HG02973 (cell line): ENCODE measurements at regions not wholly inside any gene's neighbourhood (a gene's known extent, or its start where the extent isn't known, plus 50 kb on each side); places are given as distances from the start of the nearest gene placed in this dataset.

Source experiments
- ATAC-seq: cut with Tn5 transposase; IDR thresholded peaks from one replicate; pipeline ENCODE4 v1.9.1; 2021; ENCODE audit warnings: moderate library complexity; ENCODE audit not compliant: unreplicated experiment

GRCh38 chr15:96253006-96253747, 77.3 kb upstream of the NR2F2 start:
- ATAC-seq, result no peak

GRCh38 chr15:96254173-96254572, 76.3 kb upstream of the NR2F2 start:
- no peak for ATAC-seq

- no peak for ATAC-seq
Measured at GRCh38 chr15:96255599-96255998, 74.9 kb upstream of the NR2F2 start.

- peak; percentile 88 for ATAC-seq
Measured at GRCh38 chr15:96261575-96262034, 68.9 kb upstream of the NR2F2 start.

GRCh38 chr15:96262097-96262496, 68.4 kb upstream of the NR2F2 start:
- ATAC-seq, result no peak

- no peak for ATAC-seq
Measured at GRCh38 chr15:96262549-96263489, 67.7 kb upstream of the NR2F2 start.

- no peak for ATAC-seq
Measured at GRCh38 chr15:96264351-96264798, 66.1 kb upstream of the NR2F2 start.

GRCh38 chr15:96264801-96265515, 65.5 kb upstream of the NR2F2 start:
- ATAC-seq, result no peak

GRCh38 chr15:96266456-96266855, 64.0 kb upstream of the NR2F2 start:
- ATAC-seq, result no peak

GRCh38 chr15:96267463-96267862, 63.0 kb upstream of the NR2F2 start:
- ATAC-seq, result no peak

GRCh38 chr15:96268442-96269204, 61.9 kb upstream of the NR2F2 start:
- no peak for ATAC-seq

- ATAC-seq, result no peak
Measured at GRCh38 chr15:96270581-96271172, 59.8 kb upstream of the NR2F2 start.

GRCh38 chr15:96272427-96272826, 58.1 kb upstream of the NR2F2 start:
- ATAC-seq, result no peak

- no peak for ATAC-seq
Measured at GRCh38 chr15:96273317-96274086, 57.0 kb upstream of the NR2F2 start.

- ATAC-seq, result no peak
Measured at GRCh38 chr15:96274087-96274440, 56.4 kb upstream of the NR2F2 start.

- no peak for ATAC-seq
Measured at GRCh38 chr15:96274698-96275097, 55.8 kb upstream of the NR2F2 start.

GRCh38 chr15:96276438-96277210, 53.9 kb upstream of the NR2F2 start:
- ATAC-seq, result no peak
